Suppressor macrophage treated with lipopolysaccharide for 4 hours (primary cell): ENCODE measurements at regions not wholly inside any gene's neighbourhood (a gene's known extent, or its start where the extent isn't known, plus 50 kb on each side); places are given as distances from the start of the nearest gene placed in this dataset.
"Not testable (repeated sequence)": the region's sequence is repeated elsewhere in the genome, so short reads cannot be mapped to it uniquely, and the experiment has no call there.

Experiments
- DNase-seq: peaks from one replicate; pipeline ENCODE4 v3.0.0-alpha.2; 2020

DNA sequence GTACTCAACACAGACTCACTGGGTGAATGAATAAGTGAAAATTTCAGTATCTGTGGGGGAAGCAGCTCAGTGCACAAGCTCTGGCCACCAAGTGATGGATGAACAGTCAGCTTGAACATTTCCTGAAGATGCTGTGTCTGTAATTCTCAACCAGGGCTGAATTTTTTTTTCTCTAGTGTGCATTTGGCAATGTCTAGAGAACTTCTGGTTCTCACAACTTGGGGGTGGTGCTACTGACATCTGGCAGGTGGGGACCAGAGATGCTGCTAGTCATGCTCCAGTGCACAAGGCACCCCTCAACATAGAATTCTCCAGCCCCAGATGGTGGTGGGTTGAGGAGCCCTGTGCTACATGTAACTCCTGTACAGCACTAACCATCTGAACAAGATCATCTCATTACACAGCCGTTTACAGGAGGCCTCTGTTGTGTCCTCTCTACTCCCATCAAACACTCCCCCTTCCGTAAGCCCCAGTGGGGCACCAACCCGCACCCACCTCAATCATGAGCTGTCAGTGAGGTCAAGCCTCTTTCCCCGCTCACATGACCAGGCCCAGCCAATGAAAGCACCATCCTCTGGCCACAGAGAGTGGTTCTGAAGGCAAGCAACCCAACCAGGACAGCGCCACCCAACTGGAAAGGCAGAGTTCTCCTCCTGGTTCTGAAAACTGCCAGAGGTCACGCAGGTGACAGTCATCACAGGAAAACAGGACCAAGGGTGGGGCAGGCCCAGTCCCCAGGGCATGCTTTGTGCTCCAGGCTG lies 103.9 kb upstream of the PMEPA1 start:
- no peak for DNase-seq

DNA sequence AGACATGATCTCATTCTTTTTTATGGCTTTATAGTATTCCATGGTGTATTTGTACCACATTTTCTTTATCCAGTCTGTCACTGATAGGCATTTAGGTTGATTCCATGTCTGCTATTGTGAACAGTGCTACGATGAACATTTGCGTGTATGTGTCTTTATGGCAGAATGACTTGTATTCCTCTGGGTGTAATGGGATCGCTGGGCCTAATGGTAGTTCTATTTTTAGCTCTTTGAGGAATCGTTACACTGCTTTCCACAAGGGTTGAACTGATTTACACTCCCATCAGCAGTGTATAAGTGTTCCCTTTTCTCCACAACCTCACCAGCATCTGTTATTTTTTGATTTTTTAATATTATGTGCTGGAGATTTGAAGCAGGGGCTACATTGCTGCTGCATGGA lies 102.8 kb upstream of the PMEPA1 start:
- DNase-seq = not testable (repeated sequence)

DNA sequence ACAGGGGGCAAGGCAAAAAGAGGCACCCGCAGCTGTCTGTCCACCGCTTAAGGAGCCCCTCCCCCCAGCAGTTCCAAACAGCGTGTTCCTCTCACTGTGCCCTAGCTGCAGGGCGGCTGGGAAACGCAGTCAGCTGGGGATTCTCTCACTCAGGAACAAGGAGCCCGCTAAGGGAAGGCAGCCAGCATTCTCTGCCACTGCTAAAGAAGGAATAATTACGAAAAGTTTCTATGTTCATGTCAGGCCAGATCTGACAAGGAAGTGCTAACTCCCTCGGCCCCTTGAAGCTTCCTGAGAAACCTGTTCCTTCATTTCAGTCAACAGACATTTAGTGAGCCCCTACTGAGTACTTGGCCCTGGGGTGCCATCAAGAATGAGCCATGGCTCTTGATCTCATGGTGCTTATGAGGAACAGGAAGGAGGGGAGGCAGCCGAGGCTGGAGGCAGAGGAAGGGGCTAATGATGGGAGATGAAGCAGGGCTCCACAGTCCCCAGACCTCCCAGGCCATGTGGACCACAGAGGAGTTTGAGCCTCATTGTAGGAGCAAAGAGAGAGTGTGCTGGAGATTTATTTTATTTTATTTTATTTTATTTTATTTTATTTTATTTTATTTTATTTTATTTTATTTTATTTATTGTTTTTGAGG lies 101.7 kb upstream of the PMEPA1 start:
- DNase-seq = no peak

DNA sequence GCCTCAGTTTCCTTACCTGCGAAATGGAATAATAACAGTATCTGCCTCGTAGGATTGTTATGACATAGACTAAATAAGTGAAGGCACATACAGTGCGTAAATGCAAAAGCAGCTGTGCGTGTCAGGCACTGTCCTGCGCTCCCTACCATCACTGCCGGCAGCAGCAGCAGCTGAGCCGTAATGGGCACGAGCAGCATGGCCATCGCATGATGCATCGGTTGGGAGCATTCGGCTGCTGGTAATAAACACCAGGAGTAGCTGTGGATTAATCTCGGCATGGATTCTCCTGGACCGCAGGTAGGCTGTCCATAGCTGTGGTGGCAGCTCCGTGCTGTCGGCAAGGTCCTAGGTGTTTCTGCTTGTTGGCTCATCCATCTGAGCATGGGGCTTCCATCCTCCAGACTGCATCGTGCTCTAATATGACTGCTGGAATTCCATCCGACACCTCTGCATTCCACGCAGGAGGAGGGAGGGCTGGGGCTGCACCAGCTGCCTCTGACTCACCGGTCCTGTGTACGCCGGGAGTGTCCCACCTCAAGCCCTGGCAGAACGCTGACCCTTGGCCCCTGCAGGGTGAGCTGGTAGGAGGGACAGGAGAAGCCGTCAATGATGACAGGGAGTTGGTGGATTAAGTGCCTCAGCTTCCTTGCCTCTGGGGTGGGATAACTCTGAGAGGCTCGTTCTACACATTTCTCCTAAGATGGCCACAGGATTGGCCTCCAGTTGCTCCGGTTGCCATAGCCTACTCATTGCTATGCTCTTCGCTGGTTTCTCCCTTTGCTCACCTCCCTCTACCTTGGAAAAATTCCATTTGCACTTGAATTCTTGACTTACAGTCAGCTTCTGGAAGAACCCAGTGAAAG lies 100.9 kb upstream of the PMEPA1 start:
- no peak for DNase-seq

DNA sequence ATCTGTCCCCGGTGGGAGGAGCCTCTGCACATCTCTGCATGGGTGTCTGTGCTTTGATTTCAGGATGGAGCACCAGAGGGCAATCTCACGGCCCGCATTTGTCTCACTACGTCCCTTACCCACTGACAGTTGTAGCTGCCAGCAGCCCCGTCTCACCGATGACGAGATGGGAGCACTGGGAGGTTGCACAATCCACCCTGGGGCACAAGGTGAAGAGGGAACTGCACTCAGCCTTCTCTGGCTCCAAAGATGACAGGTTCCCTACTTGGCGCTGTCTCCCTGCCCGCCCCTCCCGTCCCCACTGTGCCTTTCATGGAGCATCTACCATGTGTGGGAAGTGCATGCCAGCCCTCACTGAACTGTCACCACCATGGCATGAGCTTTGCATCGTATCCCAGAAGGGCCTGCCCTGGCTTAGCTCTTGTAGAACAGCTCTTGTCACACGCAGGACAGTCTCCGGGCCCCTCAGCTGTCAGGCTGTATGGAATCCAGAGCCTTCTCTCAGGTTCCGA lies 99.9 kb upstream of the PMEPA1 start:
- DNase-seq = no peak

DNA sequence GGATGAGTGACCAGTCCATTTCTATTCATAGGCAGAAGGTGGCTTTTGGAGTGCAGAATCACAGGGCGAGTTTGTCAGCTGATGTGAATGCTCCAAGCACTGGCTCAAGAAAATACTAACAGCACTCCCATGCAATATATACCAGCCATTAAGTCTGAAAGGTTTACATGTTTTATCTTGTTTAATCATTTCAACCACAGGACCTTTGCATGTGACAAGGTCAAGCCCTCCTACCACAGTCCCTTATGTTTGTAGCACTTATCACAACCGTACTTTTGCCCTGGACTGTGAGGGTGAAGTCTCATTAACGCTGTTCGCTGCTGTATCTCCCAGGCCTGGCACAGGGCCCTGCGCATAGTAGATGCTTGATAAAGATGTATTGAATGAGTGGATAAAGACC lies 99.3 kb upstream of the PMEPA1 start:
- no peak for DNase-seq

DNA sequence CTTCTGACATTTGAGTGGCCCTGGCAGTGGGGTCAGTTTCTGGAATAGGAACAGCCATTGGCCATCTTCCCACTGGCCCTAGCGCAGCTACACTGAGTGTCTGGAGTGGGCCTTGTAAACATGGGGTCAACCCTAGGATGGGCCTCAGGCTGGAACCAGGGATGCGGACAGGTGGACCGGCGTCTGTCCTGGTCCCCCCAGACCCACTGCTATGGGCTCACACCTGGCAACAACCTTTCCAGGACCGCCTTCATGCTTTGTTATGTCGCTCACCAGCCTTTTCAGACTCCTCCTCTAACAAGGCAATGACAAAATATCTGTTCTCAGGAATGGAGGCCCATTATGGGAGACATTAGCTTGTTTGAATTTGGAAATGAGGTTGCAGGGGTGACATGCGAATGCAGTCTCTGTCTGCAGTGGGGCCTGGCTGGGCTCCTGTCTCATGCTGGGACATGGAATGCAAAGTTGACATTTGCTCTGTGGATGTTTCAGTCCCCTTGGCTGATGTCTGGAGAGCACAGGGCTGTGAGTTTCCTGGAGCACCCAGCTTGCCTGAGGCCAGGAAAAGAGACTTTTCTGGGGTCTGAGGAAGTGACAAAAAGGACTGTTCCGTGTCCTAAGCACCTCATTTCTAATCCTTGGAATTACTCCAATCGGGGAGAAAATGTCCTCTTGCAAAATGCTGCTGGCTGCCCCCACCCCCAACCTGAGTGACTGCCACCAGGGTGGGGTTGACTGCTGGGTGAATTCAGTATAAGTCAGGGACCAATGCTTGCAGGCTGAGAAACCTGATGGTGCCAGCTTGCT lies 98.7 kb upstream of the PMEPA1 start:
- DNase-seq = no peak

DNA sequence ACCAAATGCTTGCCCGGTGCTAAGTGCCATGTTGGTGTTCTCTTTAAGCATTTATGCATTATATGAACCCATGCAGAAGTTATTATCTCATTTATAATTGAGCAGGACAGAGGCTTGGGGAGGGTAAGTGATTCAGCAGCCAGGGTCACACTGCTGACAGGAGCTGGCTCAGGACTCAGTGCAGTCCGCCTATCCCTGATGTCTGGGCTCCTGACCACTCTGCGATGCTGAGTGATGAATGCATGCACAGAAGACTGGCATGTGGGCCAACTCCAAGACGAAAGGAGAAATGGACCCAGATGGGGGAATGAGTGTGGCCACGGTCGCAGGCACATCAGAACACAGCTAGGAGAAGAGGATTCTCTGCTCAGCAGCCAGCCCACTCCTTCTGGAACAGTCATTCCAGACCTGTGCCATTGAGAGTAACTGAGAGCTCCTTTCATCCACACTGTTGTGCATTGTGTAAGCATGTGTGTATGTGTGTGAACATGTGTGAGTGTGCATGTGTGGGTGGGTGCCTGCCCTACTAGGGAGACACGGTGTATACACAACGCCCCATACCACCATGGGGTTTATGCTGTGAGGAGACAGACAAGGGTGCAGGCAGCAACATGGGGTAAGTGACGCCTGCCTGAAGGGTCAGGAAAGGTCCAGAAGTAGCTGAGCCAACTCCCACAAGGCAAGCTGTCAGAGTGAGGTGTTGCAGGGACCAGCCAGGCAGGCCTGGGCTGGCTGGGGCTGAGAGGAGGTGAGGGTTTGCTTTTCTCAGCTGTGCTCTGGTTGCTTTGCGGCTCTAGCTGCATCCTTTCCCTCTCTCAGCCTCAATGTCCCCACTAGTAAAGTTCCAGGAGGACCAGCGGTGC lies 97.8 kb upstream of the PMEPA1 start:
- no peak for DNase-seq

DNA sequence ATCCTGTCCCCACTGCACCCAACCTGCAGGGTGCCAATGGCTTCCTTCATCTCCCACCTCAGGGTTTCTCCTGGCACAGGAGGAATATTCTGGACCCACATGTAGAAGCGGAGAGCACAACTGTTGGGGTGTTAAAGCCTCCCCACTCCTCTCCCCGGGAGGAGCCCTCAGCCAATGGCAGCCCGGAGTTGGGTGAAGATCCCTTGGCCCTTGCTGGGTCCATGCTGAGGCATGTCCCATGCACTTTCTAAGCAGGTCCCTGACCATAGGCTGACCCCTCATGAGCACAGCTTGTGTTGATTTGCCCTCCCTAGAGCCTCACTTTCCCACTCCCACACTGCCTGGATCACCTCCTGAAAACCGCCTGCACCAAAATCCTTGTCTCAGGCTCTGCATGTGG lies 97.2 kb upstream of the PMEPA1 start:
- DNase-seq = no peak

DNA sequence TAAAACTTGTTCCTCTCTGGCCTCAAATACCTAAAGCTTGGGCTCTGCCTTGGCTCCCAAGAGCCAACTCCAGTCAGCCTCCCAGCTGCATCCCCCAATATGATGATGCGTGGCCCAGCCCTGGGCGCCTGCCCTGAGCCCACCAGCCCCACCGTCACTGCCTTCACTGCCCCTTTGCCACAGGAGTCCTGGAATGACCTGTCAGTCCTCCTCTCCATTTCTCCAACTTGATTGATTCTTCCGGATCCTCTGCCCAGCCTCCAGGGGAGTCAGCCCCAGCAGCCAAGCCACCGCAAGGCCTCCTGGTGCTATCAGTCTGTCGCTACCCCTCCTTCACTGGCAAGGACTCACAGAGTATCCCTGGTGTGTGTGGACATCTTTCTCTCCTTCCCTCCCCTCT lies 96.7 kb upstream of the PMEPA1 start:
- DNase-seq = no peak

DNA sequence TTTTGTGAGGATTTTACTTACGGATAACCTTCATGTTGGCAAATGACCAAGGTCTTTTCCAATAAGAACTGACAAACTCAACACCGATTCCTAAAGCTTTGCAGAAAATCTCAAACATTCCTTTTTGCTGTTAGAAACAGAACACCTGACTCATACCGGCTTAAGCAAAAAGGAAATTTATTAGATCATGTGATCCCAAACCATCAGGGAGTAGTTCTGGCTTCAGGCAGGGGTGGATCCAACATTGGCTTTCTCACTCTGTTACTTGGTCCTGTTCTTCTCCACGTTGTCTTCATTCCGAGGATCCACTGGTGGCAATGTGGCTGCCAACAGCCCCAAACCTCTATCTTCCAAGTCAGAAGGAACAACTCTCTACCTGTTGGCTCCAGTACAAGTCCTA lies 95.9 kb upstream of the PMEPA1 start:
- DNase-seq = no peak

DNA sequence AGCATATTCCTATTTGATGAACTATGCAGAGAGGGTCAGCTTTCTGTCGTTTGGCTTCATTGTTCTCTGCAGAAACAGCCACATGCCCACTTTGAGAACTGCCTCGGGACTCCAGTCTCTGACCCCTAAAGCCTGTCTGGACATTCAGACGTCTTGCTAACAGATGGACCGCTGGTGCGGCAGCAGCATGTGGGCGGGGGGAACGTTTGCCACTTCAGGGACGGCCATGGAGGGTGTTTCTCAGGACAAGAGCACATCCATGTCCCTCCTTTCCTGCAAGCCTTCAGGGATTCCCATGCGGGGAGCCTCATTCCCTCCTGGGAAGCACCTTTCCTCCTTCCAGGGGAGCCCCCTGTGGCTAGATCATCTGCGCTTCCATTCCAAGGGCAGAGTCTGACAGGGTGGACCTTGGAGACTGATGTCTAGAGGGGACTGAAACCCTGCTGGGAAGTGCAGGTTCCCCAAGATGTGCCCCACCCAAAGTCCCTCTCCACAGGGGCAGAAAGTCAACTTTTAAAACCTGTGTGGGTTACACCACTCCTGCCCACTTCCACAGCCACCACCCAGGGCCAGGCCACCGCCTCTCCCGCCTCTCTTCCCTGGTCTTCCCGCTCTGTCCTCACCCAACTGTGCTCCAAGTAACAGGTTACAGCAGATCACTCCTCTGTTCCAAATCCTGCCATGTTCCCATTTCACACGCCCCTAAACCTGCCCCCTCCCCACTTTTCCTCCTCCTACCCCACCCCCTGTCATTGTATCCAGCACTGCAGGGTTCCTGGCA lies 94.8 kb upstream of the PMEPA1 start:
- no peak for DNase-seq

DNA sequence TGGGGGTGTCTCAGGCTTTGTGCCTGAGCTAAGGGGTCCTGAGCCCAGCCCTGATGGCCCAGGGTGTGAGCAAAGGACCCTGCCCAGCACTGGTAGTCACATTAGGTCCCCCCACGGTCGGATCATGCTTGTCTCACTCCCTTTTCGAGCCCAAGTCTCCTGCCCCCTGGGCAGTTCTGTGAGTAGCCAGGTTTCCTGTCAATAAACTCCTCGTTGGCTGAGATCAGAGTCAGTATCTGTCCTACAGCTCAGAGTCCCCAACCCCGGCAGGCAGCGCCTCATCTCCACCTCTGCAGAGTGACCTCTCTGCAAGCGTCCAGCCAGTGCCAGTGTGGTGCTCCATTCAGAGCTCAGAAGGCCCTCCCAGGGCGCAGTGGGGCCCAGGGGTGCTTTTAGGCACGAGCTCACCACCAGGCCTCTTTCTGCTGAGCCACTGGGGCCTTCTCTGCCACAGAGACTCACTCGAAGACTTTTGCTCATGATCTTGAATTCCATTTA lies 93.7 kb upstream of the PMEPA1 start:
- no peak for DNase-seq

DNA sequence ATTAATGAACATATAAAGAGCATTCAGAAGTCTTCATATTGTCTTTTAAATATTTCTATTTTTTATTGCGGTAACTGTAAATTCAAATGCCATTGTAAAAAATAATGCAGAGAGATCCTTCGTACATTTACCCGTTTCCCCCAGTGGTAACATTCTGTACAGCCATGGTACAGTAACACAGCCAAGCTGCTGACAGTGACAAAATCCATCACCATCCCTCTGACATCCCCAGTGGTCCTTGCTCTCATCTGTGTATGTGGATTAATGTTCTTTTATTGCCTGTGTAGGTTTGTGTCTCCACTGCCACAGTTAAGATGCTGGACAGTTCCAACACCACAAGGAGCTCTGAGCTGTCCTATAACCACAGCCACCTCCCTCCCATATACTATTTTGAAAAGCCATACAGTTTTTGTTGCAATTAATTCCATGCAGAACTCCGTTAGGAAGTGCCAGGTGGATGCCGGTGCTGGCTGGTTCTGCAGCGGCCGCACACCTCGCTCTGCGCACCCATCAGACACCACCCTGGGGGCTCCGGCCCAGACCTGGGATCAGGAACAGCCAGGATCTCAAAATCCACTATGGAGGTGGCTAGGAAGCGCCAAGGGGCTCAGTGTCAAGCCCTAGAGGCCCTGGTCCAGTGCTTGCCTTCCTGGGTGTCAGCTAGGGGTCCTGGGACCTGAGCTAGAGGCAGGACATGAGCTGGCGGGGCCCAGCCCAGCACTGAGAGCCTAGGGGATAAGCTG lies 93.1 kb upstream of the PMEPA1 start:
- DNase-seq = no peak

DNA sequence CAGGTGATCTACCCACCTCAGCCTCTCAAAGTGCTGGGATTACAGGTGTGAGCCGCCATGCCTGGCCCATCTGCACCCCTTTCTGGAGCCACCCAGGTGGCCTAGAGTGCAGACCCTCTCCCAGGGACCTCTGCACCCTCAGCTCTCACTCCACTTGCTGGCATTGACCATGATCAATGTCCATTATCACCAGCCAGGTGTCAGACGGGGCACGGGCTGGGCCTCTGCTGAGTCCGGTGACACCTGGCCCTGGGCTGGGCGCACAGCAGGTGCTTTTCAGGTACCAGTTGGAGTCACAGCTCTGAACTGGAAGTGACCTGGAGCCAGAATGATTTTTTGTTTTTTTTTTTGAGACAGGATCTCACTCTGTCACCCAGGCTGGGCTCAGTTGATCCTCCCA lies 91.8 kb upstream of the PMEPA1 start:
- DNase-seq = no peak

DNA sequence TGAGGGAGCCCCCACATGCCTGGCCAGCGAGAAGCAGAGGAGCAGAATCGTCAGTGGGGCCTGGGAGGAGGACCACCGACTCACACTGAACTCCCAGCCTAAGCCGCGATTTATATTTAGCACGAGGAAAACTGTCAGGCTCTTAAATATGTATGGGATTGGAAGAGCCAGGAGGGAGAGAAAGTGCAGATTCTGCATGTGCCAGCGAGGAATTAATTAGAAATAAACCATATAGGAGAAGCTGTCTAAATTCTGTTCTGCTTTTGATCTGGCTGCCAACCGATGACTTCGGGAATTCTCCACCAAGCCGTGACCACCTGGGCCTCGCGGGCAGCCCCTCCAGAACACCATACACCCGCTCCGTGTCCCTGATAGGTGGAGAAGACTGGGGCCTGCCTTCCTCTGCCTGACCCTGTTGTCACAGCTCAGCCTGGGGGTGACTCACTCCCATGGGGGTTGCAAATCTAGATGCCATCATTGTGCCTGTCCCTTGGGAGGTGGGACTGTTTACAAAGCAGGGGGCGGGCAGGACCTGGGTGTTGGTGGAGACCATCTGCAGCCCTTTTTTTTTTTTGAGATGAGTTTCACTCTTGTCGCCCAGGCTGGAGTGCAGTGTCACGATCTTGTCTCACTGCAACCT lies 91.1 kb upstream of the PMEPA1 start:
- no peak for DNase-seq

DNA sequence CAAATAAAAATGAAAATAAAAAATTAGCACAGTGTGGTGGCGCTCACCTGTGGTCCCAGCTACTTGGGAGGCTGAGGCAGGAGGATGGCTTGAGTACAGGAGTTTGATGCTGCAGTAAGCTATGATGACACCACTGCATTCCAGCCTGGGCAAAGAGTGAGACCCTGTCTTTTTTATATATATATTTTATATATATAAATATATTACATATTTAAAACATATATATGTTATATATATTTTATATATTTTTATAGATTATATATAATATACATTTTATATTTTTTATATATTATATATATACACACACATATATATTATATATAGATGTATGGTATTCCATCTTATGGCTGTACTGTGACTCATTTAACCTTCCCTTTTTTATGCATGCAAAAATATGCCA lies 87.6 kb upstream of the PMEPA1 start:
- no peak for DNase-seq

DNA sequence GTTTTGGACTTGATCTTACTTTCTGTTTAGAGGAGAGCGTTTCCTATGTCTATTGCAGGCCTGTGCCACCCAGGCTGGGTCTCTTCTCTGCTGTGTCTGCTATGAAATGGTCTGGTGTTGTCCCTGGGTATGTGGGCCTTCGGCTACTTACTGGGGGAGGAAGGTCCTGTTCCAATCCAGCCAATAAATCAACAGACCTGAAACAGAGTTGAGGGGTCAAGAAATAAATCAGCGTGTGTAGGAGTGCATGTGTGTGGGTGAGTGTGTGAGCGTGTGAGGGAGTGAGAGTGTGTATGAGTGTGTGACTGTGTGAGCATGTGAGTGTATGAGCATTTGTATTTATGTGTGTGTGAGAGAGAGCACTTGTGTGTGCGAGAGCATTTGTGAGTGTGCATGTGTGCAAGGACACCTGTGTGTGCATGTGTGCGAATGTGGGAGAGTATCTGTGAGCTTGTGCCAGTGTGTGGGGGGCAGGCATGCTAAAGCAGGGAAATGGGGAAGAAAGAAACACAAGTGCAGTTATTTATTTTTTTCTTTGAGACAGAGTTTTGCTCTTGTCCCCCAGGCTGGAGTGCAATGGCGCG lies 86.3 kb upstream of the PMEPA1 start:
- DNase-seq = no peak

DNA sequence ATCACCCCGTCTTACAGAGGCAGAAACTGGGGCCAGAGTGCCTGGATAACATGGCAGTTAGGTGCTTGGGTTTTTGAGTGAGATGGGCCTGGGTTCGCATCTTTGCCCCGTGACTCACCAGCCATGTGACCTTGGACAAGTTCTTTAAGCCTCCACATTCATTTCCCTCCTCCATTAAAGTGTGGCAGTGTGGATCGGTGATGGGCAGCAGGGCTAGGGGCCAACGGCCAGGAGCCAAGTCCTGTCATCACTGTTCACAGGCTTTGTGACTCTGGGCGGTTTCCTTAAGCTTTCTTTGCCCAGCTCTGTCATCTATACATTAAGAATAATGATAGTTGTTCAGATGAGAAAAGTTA lies 85.5 kb upstream of the PMEPA1 start:
- DNase-seq = no peak
